HFF-Myc (cell line): ENCODE measurements at regions not wholly inside any gene's neighbourhood (a gene's known extent, or its start where the extent isn't known, plus 50 kb on each side); places are given as distances from the start of the nearest gene placed in this dataset.

Experiments
- DNase-seq: peaks from one replicate; pipeline ENCODE4 v3.0.0-alpha.2; 2011; ENCODE audit warnings: low read depth; ENCODE audit errors: extremely low read depth
- H3K4me3 ChIP-seq: replicated peaks from 2 replicates; pipeline ENCODE4 v1.5.1; 2011; ENCODE audit warnings: low read depth, mild to moderate bottlenecking, control low read depth, low read length
- TF ChIP-seq, protein P1 (sequence below): IDR thresholded peaks from 2 replicates; pipeline ENCODE4 v1.5.1; 2012; ENCODE audit warnings: mild to moderate bottlenecking, low read depth, low read length, control low read depth; ENCODE audit errors: missing control alignments

DNA sequence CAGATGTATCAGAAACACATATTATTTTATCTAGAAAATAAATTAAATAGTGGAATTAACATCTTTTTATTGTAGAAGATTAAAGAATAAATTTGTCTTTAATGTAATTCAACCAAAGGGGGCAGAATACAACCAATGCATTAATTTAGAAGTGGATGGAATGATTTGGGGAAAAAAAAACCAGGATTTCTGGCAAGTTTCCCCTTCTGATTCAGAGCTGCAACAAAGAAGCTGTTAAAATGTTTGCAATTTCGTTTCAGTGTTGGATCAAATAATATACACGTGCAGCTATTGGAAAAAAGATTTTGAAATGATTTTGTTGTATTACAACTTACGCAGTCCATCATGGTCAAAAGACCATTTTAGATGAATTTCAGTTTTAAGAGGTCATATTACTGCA is 71.6 kb upstream of the ZNF280D start:
- no peak overlapping the region for H3K4me3 ChIP-seq
- TF ChIP-seq, protein P1, sequence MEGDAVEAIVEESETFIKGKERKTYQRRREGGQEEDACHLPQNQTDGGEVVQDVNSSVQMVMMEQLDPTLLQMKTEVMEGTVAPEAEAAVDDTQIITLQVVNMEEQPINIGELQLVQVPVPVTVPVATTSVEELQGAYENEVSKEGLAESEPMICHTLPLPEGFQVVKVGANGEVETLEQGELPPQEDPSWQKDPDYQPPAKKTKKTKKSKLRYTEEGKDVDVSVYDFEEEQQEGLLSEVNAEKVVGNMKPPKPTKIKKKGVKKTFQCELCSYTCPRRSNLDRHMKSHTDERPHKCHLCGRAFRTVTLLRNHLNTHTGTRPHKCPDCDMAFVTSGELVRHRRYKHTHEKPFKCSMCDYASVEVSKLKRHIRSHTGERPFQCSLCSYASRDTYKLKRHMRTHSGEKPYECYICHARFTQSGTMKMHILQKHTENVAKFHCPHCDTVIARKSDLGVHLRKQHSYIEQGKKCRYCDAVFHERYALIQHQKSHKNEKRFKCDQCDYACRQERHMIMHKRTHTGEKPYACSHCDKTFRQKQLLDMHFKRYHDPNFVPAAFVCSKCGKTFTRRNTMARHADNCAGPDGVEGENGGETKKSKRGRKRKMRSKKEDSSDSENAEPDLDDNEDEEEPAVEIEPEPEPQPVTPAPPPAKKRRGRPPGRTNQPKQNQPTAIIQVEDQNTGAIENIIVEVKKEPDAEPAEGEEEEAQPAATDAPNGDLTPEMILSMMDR, result no peak
- DNase-seq, result no peak

DNA sequence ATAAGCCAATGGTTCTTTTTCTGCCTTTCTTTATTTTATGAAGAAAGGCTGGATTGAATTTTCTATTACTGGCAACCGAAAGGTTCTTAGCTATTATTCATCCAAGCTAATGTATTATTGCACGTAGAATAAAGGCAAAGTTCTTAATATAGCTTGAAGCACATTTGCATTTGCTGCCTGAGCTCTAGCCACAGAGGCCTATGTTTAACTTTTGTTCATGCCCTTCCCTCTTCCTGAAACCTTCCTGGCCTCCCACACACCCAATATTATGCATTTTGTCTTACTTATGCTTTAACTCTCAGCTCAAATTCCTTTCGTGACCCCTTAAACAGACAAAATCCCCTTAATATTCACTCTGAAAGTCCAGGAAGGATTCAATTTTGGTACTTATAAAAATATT is 71.0 kb upstream of the ZNF280D start:
- TF ChIP-seq, protein P1, result no peak
- no peak for DNase-seq
- H3K4me3 ChIP-seq, result no peak overlapping the region

DNA sequence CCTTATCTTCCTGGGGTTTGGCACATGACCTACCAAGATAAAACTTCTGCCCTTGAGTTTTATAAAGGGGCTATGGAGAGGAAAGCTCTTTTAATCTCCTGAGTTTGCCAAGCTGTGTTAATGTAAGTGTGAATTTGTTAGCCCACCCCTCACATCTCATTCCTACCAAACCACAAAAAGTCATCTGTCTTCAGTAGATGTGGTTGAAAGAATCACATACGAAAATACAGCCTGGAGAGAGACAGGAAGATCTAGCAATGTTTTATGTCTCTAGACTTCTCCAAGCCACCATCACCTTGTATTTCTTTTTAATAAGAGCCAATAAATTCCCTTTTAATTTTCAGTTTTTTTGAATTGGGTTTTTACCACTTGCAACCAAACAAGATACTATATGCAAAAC is 68.9 kb upstream of the ZNF280D start:
- H3K4me3 ChIP-seq, result no peak overlapping the region
- TF ChIP-seq, protein P1, result no peak
- DNase-seq, result no peak

DNA sequence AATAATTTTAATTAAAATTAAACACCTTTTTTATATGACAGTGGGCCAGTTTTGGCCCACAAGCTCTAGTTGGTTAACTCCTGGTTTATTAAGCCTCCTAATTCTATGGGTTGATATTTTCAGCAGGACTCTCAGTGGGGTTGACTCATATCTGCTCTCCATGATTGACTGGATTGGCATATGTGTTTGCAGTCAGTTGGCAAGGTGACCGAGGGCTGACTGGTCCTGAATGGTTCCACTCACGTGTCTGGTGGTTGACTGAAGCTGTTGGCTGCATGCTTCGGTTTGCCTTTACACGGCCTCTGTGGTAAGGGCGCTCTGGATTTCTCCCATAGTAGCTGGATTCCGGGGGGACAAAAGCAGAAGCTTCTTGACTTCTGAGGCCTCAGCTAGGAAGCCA is 65.3 kb upstream of the ZNF280D start:
- DNase-seq, result no peak

DNA sequence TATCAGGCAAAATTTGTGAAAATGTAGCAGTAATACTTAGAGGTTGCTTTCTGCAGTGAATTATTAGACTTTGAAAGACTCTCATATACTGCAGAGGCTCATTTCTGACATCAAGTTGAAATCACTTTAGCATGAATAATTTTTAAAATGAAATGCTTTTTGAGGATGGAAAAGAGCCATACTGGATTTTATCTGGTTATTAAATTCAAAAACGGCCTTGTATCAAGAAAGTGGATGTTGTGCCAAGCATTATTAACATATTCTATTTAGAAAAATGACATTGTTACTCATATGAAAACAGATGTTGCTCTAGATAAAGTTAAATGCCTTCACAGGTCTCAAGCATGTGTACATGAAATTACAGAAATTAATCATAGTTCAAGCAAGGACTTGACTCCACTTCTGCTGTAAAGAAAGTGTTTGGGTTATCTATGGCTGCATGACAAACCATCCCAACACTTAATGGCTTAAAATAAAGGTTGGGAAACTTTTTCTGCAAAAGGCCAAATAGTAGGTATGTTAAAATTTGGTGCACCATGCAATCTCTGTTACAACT is 64.5 kb upstream of the ZNF280D start:
- TF ChIP-seq, protein P1, result no peak
- no peak for DNase-seq
- H3K4me3 ChIP-seq, result no peak overlapping the region

More for the DNA sequence above, 65.3 kb upstream of the ZNF280D start:
- TF ChIP-seq, protein P1, result no peak
- no peak overlapping the region for H3K4me3 ChIP-seq

DNA sequence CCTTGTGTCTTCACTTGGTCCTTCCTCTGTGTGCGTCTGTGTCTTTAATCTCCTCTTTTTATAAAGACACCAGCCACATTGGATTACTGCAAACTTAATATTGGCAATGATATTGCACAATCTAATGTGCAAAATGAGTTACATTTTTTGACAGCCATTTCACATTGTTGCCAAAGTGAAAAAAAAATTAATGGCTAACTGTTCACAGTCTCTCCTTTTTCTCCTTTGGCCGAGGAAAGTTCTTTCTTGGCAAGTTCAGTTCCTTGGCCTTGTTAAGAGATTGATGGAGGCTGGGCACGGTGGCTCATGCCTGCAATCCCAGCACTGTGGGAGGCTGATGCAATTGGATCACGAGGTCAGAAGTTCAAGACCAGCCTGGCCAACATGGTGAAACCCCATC is 62.2 kb upstream of the ZNF280D start:
- no peak overlapping the region for H3K4me3 ChIP-seq
- DNase-seq, result no peak
- TF ChIP-seq, protein P1, result no peak
